Neural progenitor cell (in vitro differentiated cells): ENCODE measurements at regions not wholly inside any gene's neighbourhood (a gene's known extent, or its start where the extent isn't known, plus 50 kb on each side); places are given as distances from the start of the nearest gene placed in this dataset.

Source experiments
- DNase-seq: peaks from one replicate; pipeline ENCODE4 v3.0.0-alpha.2; 2016; ENCODE audit warnings: low spot score
- H2AFZ ChIP-seq: fragments of 200-600 bp; sonication (generic); replicated peaks from 2 replicates; pipeline ENCODE4 v1.6.1; 2016; ENCODE audit warnings: antibody characterized with exemption
- H3F3A ChIP-seq: fragments of 200-600 bp; sonication (generic); 2 replicates; pipeline ENCODE4 v1.6.1; 2016; ENCODE audit warnings: antibody characterized with exemption, low read depth
- H3K27ac ChIP-seq: fragments of 200-600 bp; sonication (generic); 2 replicates; pipeline ENCODE4 v1.5.1; 2016; ENCODE audit warnings: mild to moderate bottlenecking
- H3K27me3 ChIP-seq: fragments of 200-600 bp; sonication (generic); 2 replicates; pipeline ENCODE4 v1.6.1; 2016; ENCODE audit warnings: mild to moderate bottlenecking, moderate library complexity
- H3K36me3 ChIP-seq: fragments of 200-600 bp; sonication (generic); 2 replicates; pipeline ENCODE4 v1.5.1; 2016
- H3K4me1 ChIP-seq: fragments of 200-600 bp; sonication (generic); 2 replicates; pipeline ENCODE4 v1.6.1; 2016; ENCODE audit warnings: mixed run types
- H3K4me2 ChIP-seq: fragments of 200-600 bp; sonication (generic); 2 replicates; pipeline ENCODE4 v1.6.1; 2016
- H3K4me3 ChIP-seq: fragments of 200-600 bp; sonication (generic); 2 replicates; pipeline ENCODE4 v1.5.1; 2016
- H3K79me2 ChIP-seq: fragments of 200-600 bp; sonication (generic); 2 replicates; pipeline ENCODE4 v1.6.1; 2016; ENCODE audit warnings: low read depth
- H3K9ac ChIP-seq: fragments of 200-600 bp; sonication (generic); 2 replicates; pipeline ENCODE4 v1.6.1; 2016
- H3K9me3 ChIP-seq: fragments of 200-600 bp; sonication (generic); 2 replicates; pipeline ENCODE4 v1.5.1; 2016; ENCODE audit warnings: low read depth
- H4K20me1 ChIP-seq: fragments of 200-600 bp; sonication (generic); 2 replicates; pipeline ENCODE4 v1.6.1; 2016; ENCODE audit warnings: low read depth
- H3K27ac Mint-ChIP-seq: 3 replicates; pipeline ENCODE4 v1.8.0; 2021; ENCODE audit warnings: mixed read lengths
- H3K27me3 Mint-ChIP-seq: 2 replicates; pipeline ENCODE4 v1.8.0; 2022; ENCODE audit warnings: low read depth, mild to moderate bottlenecking, inconsistent platforms, moderate library complexity, mixed read lengths; ENCODE audit not compliant: insufficient read depth
- H3K36me3 Mint-ChIP-seq: 3 replicates; pipeline ENCODE4 v1.8.0; 2021; ENCODE audit warnings: mixed read lengths
- H3K4me1 Mint-ChIP-seq: 3 replicates; pipeline ENCODE4 v1.8.0; 2021; ENCODE audit warnings: mixed read lengths
- H3K4me3 Mint-ChIP-seq: 3 replicates; pipeline ENCODE4 v1.8.0; 2021; ENCODE audit warnings: mild to moderate bottlenecking, moderate library complexity, mixed read lengths
- H3K9me3 Mint-ChIP-seq: 3 replicates; pipeline ENCODE4 v1.8.0; 2020; ENCODE audit warnings: mixed read lengths
- CTCF ChIP-seq: fragments of 200-600 bp; sonication (generic); IDR thresholded peaks from 2 replicates; pipeline ENCODE4 v1.5.1; 2017; ENCODE audit warnings: antibody characterized with exemption, mild to moderate bottlenecking
- EZH2 ChIP-seq: fragments of 200-600 bp; sonication (generic); IDR thresholded peaks from 2 replicates; pipeline ENCODE4 v1.6.1; 2017; ENCODE audit warnings: antibody characterized with exemption, mild to moderate bottlenecking, moderate library complexity
- EZH2phosphoT487 ChIP-seq: fragments of 200-600 bp; sonication (generic); IDR thresholded peaks from 2 replicates; pipeline ENCODE4 v1.6.1; 2017; ENCODE audit warnings: antibody characterized with exemption

- no peak for DNase-seq
- no peak overlapping the region for H3K4me2 ChIP-seq
- H3K4me3 ChIP-seq, result no peak overlapping the region
- H3K9ac ChIP-seq, result no peak overlapping the region
- no peak overlapping the region for H2AFZ ChIP-seq
- no peaks in the 10 kb centered on the region for H3K9me3 ChIP-seq
- Mint-ChIP-seq H3K9me3 (no peaks in the 10 kb centered on the region), H3K4me3 (no peak overlapping the region), H3K4me1 (no peaks in the 10 kb centered on the region), H3K27ac (no peak overlapping the region), H3K27me3 (no peaks in the 10 kb centered on the region), H3K36me3 (no peaks in the 10 kb centered on the region)
- no peaks in the 10 kb centered on the region for H4K20me1 ChIP-seq
- no peak overlapping the region for H3K27ac ChIP-seq
- no peaks in the 10 kb centered on the region for H3K27me3 ChIP-seq
- no peaks in the 10 kb centered on the region for H3F3A ChIP-seq
- H3K79me2 ChIP-seq, result no peaks in the 10 kb centered on the region
- no peak for TF ChIP-seq EZH2phosphoT487
- no peak for TF ChIP-seq CTCF
- TF ChIP-seq EZH2, result no peak
- H3K4me1 ChIP-seq, result no peaks in the 10 kb centered on the region
- no peaks in the 10 kb centered on the region for H3K36me3 ChIP-seq
Observed at GRCh38 chr7:145951566-145951965, 165.0 kb upstream of the CNTNAP2 start.

DNA sequence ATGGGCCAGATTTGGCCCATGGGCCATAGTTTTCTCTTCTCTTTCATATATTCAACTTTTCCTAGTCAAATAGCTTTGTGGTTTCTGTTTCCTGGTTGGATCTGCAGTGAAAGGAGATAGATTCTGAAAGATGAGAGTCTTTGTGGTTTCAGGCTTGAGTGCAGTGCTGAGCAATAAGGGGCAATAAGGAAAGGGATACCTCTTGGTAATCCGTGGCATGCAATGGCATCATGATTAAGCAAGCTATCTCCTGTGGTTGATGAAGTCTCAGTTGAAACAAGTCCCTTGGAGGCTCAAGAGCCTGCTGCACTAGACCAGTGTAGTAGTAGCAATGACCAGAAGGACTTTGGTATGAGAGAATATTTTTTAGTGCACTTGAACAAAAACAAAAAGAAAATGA lies 187.7 kb upstream of the CNTNAP2 start:
- no peaks in the 10 kb centered on the region for H3K4me1 Mint-ChIP-seq
- H3K9me3 ChIP-seq, result no peaks in the 10 kb centered on the region
- H3K36me3 ChIP-seq, result no peaks in the 10 kb centered on the region
- no peak overlapping the region for H3K4me3 ChIP-seq
- H3K4me2 ChIP-seq, result no peak overlapping the region
- no peak overlapping the region for H3K27ac ChIP-seq
- H3K27ac Mint-ChIP-seq, result no peak overlapping the region
- no peak for TF ChIP-seq EZH2
- TF ChIP-seq CTCF, result no peak
- TF ChIP-seq EZH2phosphoT487, result no peak
- H3K4me1 ChIP-seq, result no peaks in the 10 kb centered on the region
- DNase-seq, result no peak
- H3K9ac ChIP-seq, result no peak overlapping the region
- no peaks in the 10 kb centered on the region for H3K27me3 ChIP-seq
- H3K79me2 ChIP-seq, result no peaks in the 10 kb centered on the region
- H2AFZ ChIP-seq, result no peak overlapping the region
- H3K27me3 Mint-ChIP-seq, result no peaks in the 10 kb centered on the region
- H4K20me1 ChIP-seq, result no peaks in the 10 kb centered on the region
- no peak overlapping the region for H3K4me3 Mint-ChIP-seq
- no peaks in the 10 kb centered on the region for H3K36me3 Mint-ChIP-seq
- no peaks in the 10 kb centered on the region for H3K9me3 Mint-ChIP-seq
- no peaks in the 10 kb centered on the region for H3F3A ChIP-seq

DNA sequence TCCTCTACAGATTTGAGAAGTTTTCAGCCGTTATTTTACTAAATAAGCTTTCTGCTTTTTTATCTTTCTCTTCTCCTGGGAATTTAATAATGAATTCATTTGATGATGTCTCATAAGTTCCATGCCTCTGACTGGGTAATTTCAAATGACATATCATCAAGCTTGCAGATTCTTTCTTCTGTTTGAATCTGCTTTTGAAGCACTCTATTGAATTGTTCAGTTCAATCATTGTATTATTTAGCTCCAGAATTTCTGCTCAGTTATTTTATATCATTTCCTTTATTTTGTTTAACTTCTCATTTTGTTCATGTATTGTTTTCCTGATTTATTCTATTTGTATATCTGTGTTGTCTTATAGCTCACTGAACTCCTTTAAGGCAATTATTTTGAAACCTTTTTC lies 196.9 kb upstream of the CNTNAP2 start:
- Mint-ChIP-seq H3K27ac (no peak overlapping the region), H3K4me3 (no peak overlapping the region), H3K27me3 (peaks cover 2% of the 10 kb centered on the region), H3K9me3 (peaks cover 12% of the 10 kb centered on the region), H3K36me3 (no peaks in the 10 kb centered on the region), H3K4me1 (no peaks in the 10 kb centered on the region)
- Histone ChIP-seq H3K4me3 (no peak overlapping the region), H3K27me3 (no peaks in the 10 kb centered on the region), H3K4me1 (no peaks in the 10 kb centered on the region), H2AFZ (no peak overlapping the region), H3K9me3 (no peaks in the 10 kb centered on the region), H3K27ac (no peak overlapping the region), H3K79me2 (no peaks in the 10 kb centered on the region), H3F3A (no peaks in the 10 kb centered on the region), H4K20me1 (no peaks in the 10 kb centered on the region), H3K4me2 (no peak overlapping the region), H3K9ac (no peak overlapping the region), H3K36me3 (no peaks in the 10 kb centered on the region)
- no peak for TF ChIP-seq CTCF
- TF ChIP-seq EZH2, result no peak
- no peak for TF ChIP-seq EZH2phosphoT487
- DNase-seq, result no peak

DNA sequence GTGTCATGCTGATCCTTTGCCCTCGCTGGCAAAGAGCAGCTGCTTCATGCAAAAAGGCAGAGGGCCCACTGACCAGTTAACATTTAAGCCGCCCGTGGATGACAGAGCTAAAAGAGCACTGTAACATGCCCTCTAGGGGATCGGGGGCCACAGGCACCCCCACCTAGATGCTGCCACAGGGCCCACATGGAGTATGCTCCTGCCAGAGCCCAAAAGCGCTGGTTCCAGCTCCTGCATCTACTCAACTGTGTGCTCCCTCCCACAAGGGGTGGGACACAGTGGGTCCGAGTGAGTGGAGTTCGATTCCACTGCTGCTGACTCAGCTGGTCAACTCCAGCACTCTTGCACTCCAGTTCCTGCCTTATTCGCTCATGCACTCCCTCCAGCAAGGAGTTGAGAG lies 199.8 kb upstream of the CNTNAP2 start:
- Histone ChIP-seq H3K27me3 (no peaks in the 10 kb centered on the region), H3K4me1 (no peaks in the 10 kb centered on the region), H3F3A (no peaks in the 10 kb centered on the region), H3K4me2 (no peak overlapping the region), H3K27ac (no peak overlapping the region), H3K36me3 (no peaks in the 10 kb centered on the region), H2AFZ (no peak overlapping the region), H3K4me3 (no peak overlapping the region), H3K9ac (no peak overlapping the region), H4K20me1 (no peaks in the 10 kb centered on the region), H3K79me2 (no peaks in the 10 kb centered on the region), H3K9me3 (no peaks in the 10 kb centered on the region)
- Mint-ChIP-seq H3K4me3 (no peak overlapping the region), H3K36me3 (no peaks in the 10 kb centered on the region), H3K4me1 (no peaks in the 10 kb centered on the region), H3K9me3 (peaks cover 12% of the 10 kb centered on the region), H3K27me3 (peaks cover 2% of the 10 kb centered on the region), H3K27ac (no peak overlapping the region)
- TF ChIP-seq EZH2phosphoT487 (no peak), EZH2 (no peak), CTCF (no peak)
- DNase-seq, result peak; percentile 18
